ENCODE measurements at regions not wholly inside any gene's neighbourhood (a gene's known extent, or its start where the extent isn't known, plus 50 kb on each side); places are given as distances from the start of the nearest gene placed in this dataset.

GRCh38 chr13:32851083-32852069 lies 164.8 kb upstream of the KL start:
- H3K9me3 ChIP-seq (ENCODE audit: low read length) = no peaks in the 10 kb centered on the region
- ChIA-PET POLR2A (interaction anchor here (1.2 kb wide), 1 partner anchor 537 kb away, joined by 4 read pairs; no protein-coding TSS in a partner anchor), CTCF (ENCODE audit: unreplicated experiment) (no interaction called here)
- H3K4me3 ChIP-seq (ENCODE audit: low read depth, low read length, poor library complexity, severe bottlenecking) = no peak overlapping the region
- H3K79me2 ChIP-seq (ENCODE audit: insufficient read depth, low read depth, low read length) = no peaks in the 10 kb centered on the region
- no peaks in the 10 kb centered on the region for H3K4me1 ChIP-seq (ENCODE audit: insufficient read depth, low read length, poor library complexity, severe bottlenecking)
- no peak overlapping the region for H3K4me2 ChIP-seq (ENCODE audit: low read length)
- H4K20me1 ChIP-seq (ENCODE audit: insufficient read depth, low read length) = no peaks in the 10 kb centered on the region
- no peaks in the 10 kb centered on the region for H3K9me2 ChIP-seq (ENCODE audit: insufficient read depth, low read length)
- no peak overlapping the region for H2AFZ ChIP-seq (ENCODE audit: low read length)
- no peaks in the 10 kb centered on the region for H3K36me3 ChIP-seq (ENCODE audit: insufficient read depth, low read length)
- intact Hi-C loops (cut with micrococcal nuclease; ENCODE audit: unreplicated experiment) = no loop called here
- no TSS peak for BruUV-seq (replicated peaks)
- H3K27ac ChIP-seq (ENCODE audit: low read depth, low read length, poor library complexity, severe bottlenecking) = no peak overlapping the region
- no peak for DNase-seq (ENCODE audit: low spot score)
- no peak for TF ChIP-seq CTCF (conservative IDR thresholded peaks at IDR 0.05; ENCODE audit: low read length)
- TF ChIP-seq EZH2phosphoT487 (IDR thresholded peaks at IDR 0.05; ENCODE audit: borderline replicate concordance, low read depth, low read length) = no peak

GRCh38 chr13:32852526-32852925 lies 163.7 kb upstream of the KL start:
- intact Hi-C loops (cut with micrococcal nuclease; ENCODE audit: unreplicated experiment) = no loop called here
- CTCF ChIA-PET (ENCODE audit: unreplicated experiment) = no interaction called here
- POLR2A ChIA-PET = interaction anchor here (0.6 to 1.0 kb wide), 2 partner anchors 440 to 580 kb away, joined by 3 read pairs; no protein-coding TSS in a partner anchor
- DNase-seq (ENCODE audit: low spot score) = no peak
- no peak overlapping the region for H3K4me2 ChIP-seq (ENCODE audit: low read length)
- H2AFZ ChIP-seq (ENCODE audit: low read length) = no peak overlapping the region
- H3K36me3 ChIP-seq (ENCODE audit: insufficient read depth, low read length) = no peaks in the 10 kb centered on the region
- no peaks in the 10 kb centered on the region for H4K20me1 ChIP-seq (ENCODE audit: insufficient read depth, low read length)
- H3K9me2 ChIP-seq (ENCODE audit: insufficient read depth, low read length) = no peaks in the 10 kb centered on the region
- H3K27ac ChIP-seq (ENCODE audit: low read depth, low read length, poor library complexity, severe bottlenecking) = no peak overlapping the region
- H3K9me3 ChIP-seq (ENCODE audit: low read length) = no peaks in the 10 kb centered on the region
- H3K4me1 ChIP-seq (ENCODE audit: insufficient read depth, low read length, poor library complexity, severe bottlenecking) = no peaks in the 10 kb centered on the region
- BruUV-seq (replicated peaks) = no TSS peak
- H3K79me2 ChIP-seq (ENCODE audit: insufficient read depth, low read depth, low read length) = no peaks in the 10 kb centered on the region
- TF ChIP-seq EZH2phosphoT487 (IDR thresholded peaks at IDR 0.05; ENCODE audit: borderline replicate concordance, low read depth, low read length) = no peak
- TF ChIP-seq CTCF (conservative IDR thresholded peaks at IDR 0.05; ENCODE audit: low read length) = no peak
- no peak overlapping the region for H3K4me3 ChIP-seq (ENCODE audit: low read depth, low read length, poor library complexity, severe bottlenecking)

- Histone ChIP-seq H3K79me2 (ENCODE audit: insufficient read depth, low read depth, low read length) (no peaks in the 10 kb centered on the region), H3K4me1 (ENCODE audit: insufficient read depth, low read length, poor library complexity, severe bottlenecking) (no peaks in the 10 kb centered on the region), H3K4me2 (ENCODE audit: low read length) (no peak overlapping the region), H3K9me2 (ENCODE audit: insufficient read depth, low read length) (no peaks in the 10 kb centered on the region), H3K9me3 (ENCODE audit: low read length) (no peaks in the 10 kb centered on the region), H3K36me3 (ENCODE audit: insufficient read depth, low read length) (no peaks in the 10 kb centered on the region), H3K4me3 (ENCODE audit: low read depth, low read length, poor library complexity, severe bottlenecking) (no peak overlapping the region), H4K20me1 (ENCODE audit: insufficient read depth, low read length) (no peaks in the 10 kb centered on the region), H2AFZ (ENCODE audit: low read length) (no peak overlapping the region), H3K27ac (ENCODE audit: low read depth, low read length, poor library complexity, severe bottlenecking) (no peak overlapping the region)
- no peak for TF ChIP-seq EZH2phosphoT487 (IDR thresholded peaks at IDR 0.05; ENCODE audit: borderline replicate concordance, low read depth, low read length)
- TF ChIP-seq CTCF (conservative IDR thresholded peaks at IDR 0.05; ENCODE audit: low read length) = no peak
- intact Hi-C loops (cut with micrococcal nuclease; ENCODE audit: unreplicated experiment) = no loop called here
- no TSS peak for BruUV-seq (replicated peaks)
- no peak for DNase-seq (ENCODE audit: low spot score)
- CTCF ChIA-PET (ENCODE audit: unreplicated experiment) = no interaction called here
- POLR2A ChIA-PET = no interaction called here
These were observed 159.1 kb upstream of the KL start for GRCh38 chr13:32857077-32857476.

All from OCI-LY7 (cell line).